ENCODE measurements at regions not wholly inside any gene's neighbourhood (a gene's known extent, or its start where the extent isn't known, plus 50 kb on each side); places are given as distances from the start of the nearest gene placed in this dataset.

- TF ChIP-seq, protein P1, sequence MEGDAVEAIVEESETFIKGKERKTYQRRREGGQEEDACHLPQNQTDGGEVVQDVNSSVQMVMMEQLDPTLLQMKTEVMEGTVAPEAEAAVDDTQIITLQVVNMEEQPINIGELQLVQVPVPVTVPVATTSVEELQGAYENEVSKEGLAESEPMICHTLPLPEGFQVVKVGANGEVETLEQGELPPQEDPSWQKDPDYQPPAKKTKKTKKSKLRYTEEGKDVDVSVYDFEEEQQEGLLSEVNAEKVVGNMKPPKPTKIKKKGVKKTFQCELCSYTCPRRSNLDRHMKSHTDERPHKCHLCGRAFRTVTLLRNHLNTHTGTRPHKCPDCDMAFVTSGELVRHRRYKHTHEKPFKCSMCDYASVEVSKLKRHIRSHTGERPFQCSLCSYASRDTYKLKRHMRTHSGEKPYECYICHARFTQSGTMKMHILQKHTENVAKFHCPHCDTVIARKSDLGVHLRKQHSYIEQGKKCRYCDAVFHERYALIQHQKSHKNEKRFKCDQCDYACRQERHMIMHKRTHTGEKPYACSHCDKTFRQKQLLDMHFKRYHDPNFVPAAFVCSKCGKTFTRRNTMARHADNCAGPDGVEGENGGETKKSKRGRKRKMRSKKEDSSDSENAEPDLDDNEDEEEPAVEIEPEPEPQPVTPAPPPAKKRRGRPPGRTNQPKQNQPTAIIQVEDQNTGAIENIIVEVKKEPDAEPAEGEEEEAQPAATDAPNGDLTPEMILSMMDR (IDR thresholded peaks at IDR 0.05; ENCODE audit: low read depth, low read length) = no peak
- no peak for TF ChIP-seq EZH2phosphoT487 (IDR thresholded peaks at IDR 0.05; ENCODE audit: low read depth)
Measured at GRCh38 chr13:97108530-97108900, 113.6 kb upstream of the MBNL2 start.
